ENCODE measurements at regions not wholly inside any gene's neighbourhood (a gene's known extent, or its start where the extent isn't known, plus 50 kb on each side); places are given as distances from the start of the nearest gene placed in this dataset.

GRCh38 chr1:148385371-148386030 is 97.6 kb downstream of the PPIAL4G start:
- no peak for TF ChIP-seq CTCF (conservative IDR thresholded peaks at IDR 0.05; ENCODE audit: low read depth, low read length)
- no peak for TF ChIP-seq EZH2 (IDR thresholded peaks at IDR 0.05; ENCODE audit: borderline replicate concordance, low read depth, low read length, poor library complexity, severe bottlenecking)
